ENCODE measurements at regions not wholly inside any gene's neighbourhood (a gene's known extent, or its start where the extent isn't known, plus 50 kb on each side); places are given as distances from the start of the nearest gene placed in this dataset.
"Not testable (repeated sequence)": the region's sequence is repeated elsewhere in the genome, so short reads cannot be mapped to it uniquely, and the experiment has no call there.

GRCh38 chr9:95568735-95569134 is 52.0 kb upstream of the PTCH1 start:
- H2BK120ac ChIP-seq (ENCODE audit: low read depth, low read length); POLR2A ChIA-PET (ENCODE audit: unreplicated experiment); H3K18ac ChIP-seq (ENCODE audit: low read depth, low read length); H3K14ac ChIP-seq (replicated peaks; ENCODE audit: low read depth, low read length); H2AK9ac ChIP-seq (replicated peaks; ENCODE audit: low read depth, low read length, poor library complexity); H4K5ac ChIP-seq (ENCODE audit: low read depth, low read length); in situ Hi-C loops (cut with MboI; ENCODE audit: low sequenced_read_pairs); H2AFZ ChIP-seq (replicated peaks; ENCODE audit: low read length, poor library complexity); H3K4me2 ChIP-seq (ENCODE audit: low read depth, low read length); H3K27ac ChIP-seq (ENCODE audit: insufficient read depth, low read length); H3K79me1 ChIP-seq (ENCODE audit: low read depth in 1 of 2, low read length in 2 of 2); CTCF ChIA-PET; H3K36me3 ChIP-seq (ENCODE audit: control insufficient read depth, insufficient read depth, low read length); H3K9me1 ChIP-seq (ENCODE audit: insufficient read depth, low read length); intact Hi-C loops (cut with micrococcal nuclease); H4K8ac ChIP-seq (ENCODE audit: low read depth in 2 of 2, low read length in 2 of 2); H3K23ac ChIP-seq (ENCODE audit: low read depth, low read length); BruUV-seq (replicated peaks); H3K56ac ChIP-seq (ENCODE audit: extremely low read depth, insufficient read depth, low read length); H2BK20ac ChIP-seq (ENCODE audit: low read depth, low read length); ATAC-seq (ENCODE audit: low read depth); H3K4ac ChIP-seq (ENCODE audit: low read depth, low read length); H3K4me3 ChIP-seq (ENCODE audit: insufficient read depth, low read depth, low read length); H3K4me1 ChIP-seq (ENCODE audit: control insufficient read depth, insufficient read depth, low read length); H2BK5ac ChIP-seq (ENCODE audit: low read depth, low read length, poor library complexity, severe bottlenecking); H4K20me1 ChIP-seq (ENCODE audit: insufficient read depth, low read length); H4K91ac ChIP-seq (ENCODE audit: insufficient read depth, low read depth, low read length); H3K9ac ChIP-seq (ENCODE audit: low read depth, low read length); H2BK15ac ChIP-seq (ENCODE audit: low read depth, low read length); DNase-seq; H2AK5ac ChIP-seq (ENCODE audit: low read depth, low read length); H3K9me3 ChIP-seq (ENCODE audit: control insufficient read depth, insufficient read depth, low read length); dilution Hi-C loops (cut with HindIII; ENCODE audit: low sequenced_read_pairs, unreplicated experiment): not testable (repeated sequence)
- TF ChIP-seq MAFK (IDR thresholded peaks at IDR 0.05; ENCODE audit: low read depth, low read length): peak; percentile 70
- 88% methylated on average over 5 of the region's 10 CpGs; no CpG with 5 or more reads in 1 of the 2 experiments for WGBS, 2 experiments (ENCODE audit: extremely low coverage in 2 of 2, insufficient read length in 1 of 2)
- peaks cover 15% of the 10 kb centered on the region; the same call in 1 of the 2 replicates for H3K27me3 ChIP-seq (ENCODE audit: control insufficient read depth, insufficient read depth, low read length)
